ENCODE measurements at regions not wholly inside any gene's neighbourhood (a gene's known extent, or its start where the extent isn't known, plus 50 kb on each side); places are given as distances from the start of the nearest gene placed in this dataset.

- TF ChIP-seq CTCF (IDR thresholded peaks at IDR 0.05), result no peak
- TF ChIP-seq POLR2A (IDR thresholded peaks at IDR 0.05), result no peak
These were observed 518.3 kb downstream of the MN1 start for GRCh38 chr22:27283240-27283639.
